ENCODE measurements at regions not wholly inside any gene's neighbourhood (a gene's known extent, or its start where the extent isn't known, plus 50 kb on each side); places are given as distances from the start of the nearest gene placed in this dataset.

DNA sequence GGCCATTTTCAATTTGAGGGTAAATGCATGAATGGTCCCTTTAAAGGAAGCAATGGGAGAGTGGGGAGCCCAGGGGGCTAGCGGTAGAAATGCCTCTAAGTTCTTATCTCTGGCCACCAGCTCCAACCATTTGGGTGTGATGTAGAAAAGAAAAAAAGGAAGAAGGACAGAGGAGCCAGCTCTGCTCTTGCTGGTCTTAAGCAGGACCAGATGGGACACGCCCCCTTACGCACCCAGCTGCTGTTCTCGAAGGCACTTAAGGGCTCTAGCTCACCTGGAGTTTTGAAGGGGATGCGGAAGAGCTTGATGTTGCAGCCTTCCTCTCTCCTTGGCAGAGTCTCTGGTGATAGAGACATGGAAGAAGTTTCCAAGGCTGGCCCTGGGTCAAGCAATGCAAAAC is 59.5 kb upstream of the RNF144B start:
- no peaks in the 10 kb centered on the region for H3K9me3 ChIP-seq (ENCODE audit: control insufficient read depth, insufficient read depth, low read length)
- H3F3A ChIP-seq (ENCODE audit: control insufficient read depth, insufficient read depth), result peaks cover 37% of the 10 kb centered on the region
- TF ChIP-seq, protein P1, sequence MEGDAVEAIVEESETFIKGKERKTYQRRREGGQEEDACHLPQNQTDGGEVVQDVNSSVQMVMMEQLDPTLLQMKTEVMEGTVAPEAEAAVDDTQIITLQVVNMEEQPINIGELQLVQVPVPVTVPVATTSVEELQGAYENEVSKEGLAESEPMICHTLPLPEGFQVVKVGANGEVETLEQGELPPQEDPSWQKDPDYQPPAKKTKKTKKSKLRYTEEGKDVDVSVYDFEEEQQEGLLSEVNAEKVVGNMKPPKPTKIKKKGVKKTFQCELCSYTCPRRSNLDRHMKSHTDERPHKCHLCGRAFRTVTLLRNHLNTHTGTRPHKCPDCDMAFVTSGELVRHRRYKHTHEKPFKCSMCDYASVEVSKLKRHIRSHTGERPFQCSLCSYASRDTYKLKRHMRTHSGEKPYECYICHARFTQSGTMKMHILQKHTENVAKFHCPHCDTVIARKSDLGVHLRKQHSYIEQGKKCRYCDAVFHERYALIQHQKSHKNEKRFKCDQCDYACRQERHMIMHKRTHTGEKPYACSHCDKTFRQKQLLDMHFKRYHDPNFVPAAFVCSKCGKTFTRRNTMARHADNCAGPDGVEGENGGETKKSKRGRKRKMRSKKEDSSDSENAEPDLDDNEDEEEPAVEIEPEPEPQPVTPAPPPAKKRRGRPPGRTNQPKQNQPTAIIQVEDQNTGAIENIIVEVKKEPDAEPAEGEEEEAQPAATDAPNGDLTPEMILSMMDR (IDR thresholded peaks at IDR 0.05; ENCODE audit: low read depth, low read length, poor library complexity, severe bottlenecking), result no peak
- TF ChIP-seq EZH2phosphoT487 (IDR thresholded peaks at IDR 0.05; ENCODE audit: borderline replicate concordance, low read length), result no peak
- H3K4me2 ChIP-seq (ENCODE audit: low read length), result peak overlapping the region; percentile 94
- H3K4me1 ChIP-seq (ENCODE audit: control insufficient read depth, low read length), result peaks cover 97% of the 10 kb centered on the region
- no peaks in the 10 kb centered on the region for H3K9me2 ChIP-seq (replicated peaks; ENCODE audit: control insufficient read depth, low read length)
- peak overlapping the region; percentile 98 for H3K27ac ChIP-seq (ENCODE audit: low read depth, low read length)
- H3K36me3 ChIP-seq (ENCODE audit: control insufficient read depth, low read length), result no peaks in the 10 kb centered on the region
- peak overlapping the region; percentile 55 for H3K4me3 ChIP-seq (ENCODE audit: low read length)
- peaks cover 21% of the 10 kb centered on the region for H3K79me2 ChIP-seq (ENCODE audit: control insufficient read depth, low read length)
- no peaks in the 10 kb centered on the region for H3K27me3 ChIP-seq (ENCODE audit: control insufficient read depth, low read length)
- no peaks in the 10 kb centered on the region for H4K20me1 ChIP-seq (ENCODE audit: control insufficient read depth, insufficient read depth, low read depth, low read length)

DNA sequence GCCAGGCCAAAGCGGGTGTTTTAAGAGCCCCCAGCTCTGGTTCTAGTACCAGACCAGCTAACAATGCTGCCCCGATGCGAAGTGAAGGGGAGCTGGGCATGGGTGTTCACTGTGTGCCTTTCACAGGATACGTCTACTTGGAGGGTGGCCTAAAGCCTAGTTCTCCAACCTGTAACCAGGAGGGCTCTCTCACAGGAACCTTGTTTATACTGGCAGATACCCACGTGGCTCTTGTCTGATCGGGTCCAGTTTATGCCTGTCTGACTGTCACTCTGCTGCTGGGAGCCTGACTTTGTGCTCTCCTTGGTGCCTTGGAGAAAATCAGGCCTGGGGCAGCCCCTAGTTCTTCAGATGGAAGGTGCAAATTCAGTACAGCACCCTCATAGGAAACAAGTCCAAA is 60.2 kb upstream of the RNF144B start:
- TF ChIP-seq EZH2phosphoT487 (IDR thresholded peaks at IDR 0.05; ENCODE audit: borderline replicate concordance, low read length), result no peak
- TF ChIP-seq, protein P1 (IDR thresholded peaks at IDR 0.05; ENCODE audit: low read depth, low read length, poor library complexity, severe bottlenecking), result no peak
- peaks cover 98% of the 10 kb centered on the region for H3K4me1 ChIP-seq (ENCODE audit: control insufficient read depth, low read length)
- H4K20me1 ChIP-seq (ENCODE audit: control insufficient read depth, insufficient read depth, low read depth, low read length), result no peaks in the 10 kb centered on the region
- no peaks in the 10 kb centered on the region for H3K9me3 ChIP-seq (ENCODE audit: control insufficient read depth, insufficient read depth, low read length)
- no peaks in the 10 kb centered on the region for H3K9me2 ChIP-seq (replicated peaks; ENCODE audit: control insufficient read depth, low read length)
- no peaks in the 10 kb centered on the region for H3K27me3 ChIP-seq (ENCODE audit: control insufficient read depth, low read length)
- H3F3A ChIP-seq (ENCODE audit: control insufficient read depth, insufficient read depth), result peaks cover 35% of the 10 kb centered on the region
- peak overlapping the region; percentile 94 for H3K4me2 ChIP-seq (ENCODE audit: low read length)
- H3K79me2 ChIP-seq (ENCODE audit: control insufficient read depth, low read length), result peaks cover 21% of the 10 kb centered on the region
- H3K27ac ChIP-seq (ENCODE audit: low read depth, low read length), result peak overlapping the region; percentile 98
- no peaks in the 10 kb centered on the region for H3K36me3 ChIP-seq (ENCODE audit: control insufficient read depth, low read length)
- H3K4me3 ChIP-seq (ENCODE audit: low read length), result peak overlapping the region; percentile 55

DNA sequence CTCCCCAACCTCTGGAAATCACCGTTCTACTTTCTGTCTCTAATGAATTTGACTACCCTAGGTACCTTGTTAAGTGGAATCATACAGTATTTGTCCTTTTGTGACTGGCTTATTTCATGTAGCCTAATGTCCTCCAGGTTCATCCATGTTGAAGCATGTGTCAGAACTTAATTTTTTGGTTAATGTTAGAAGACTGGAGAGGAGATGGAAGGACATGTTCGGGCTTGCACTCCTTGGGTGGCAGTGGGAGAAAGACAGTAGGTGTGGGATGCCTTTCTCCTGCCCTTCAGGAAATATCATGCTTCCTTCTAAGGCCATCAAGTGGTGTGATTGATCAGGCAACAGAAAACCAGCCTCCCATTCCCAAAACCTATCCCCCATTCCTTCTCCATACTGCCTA is 61.1 kb upstream of the RNF144B start:
- TF ChIP-seq, protein P1 (IDR thresholded peaks at IDR 0.05; ENCODE audit: low read depth, low read length, poor library complexity, severe bottlenecking), result no peak
- no peak for TF ChIP-seq EZH2phosphoT487 (IDR thresholded peaks at IDR 0.05; ENCODE audit: borderline replicate concordance, low read length)
- H3K79me2 ChIP-seq (ENCODE audit: control insufficient read depth, low read length), result peaks cover 21% of the 10 kb centered on the region
- peaks cover 33% of the 10 kb centered on the region for H3F3A ChIP-seq (ENCODE audit: control insufficient read depth, insufficient read depth)

More for the DNA sequence above, 61.1 kb upstream of the RNF144B start:
- H3K27me3 ChIP-seq (ENCODE audit: control insufficient read depth, low read length), result no peaks in the 10 kb centered on the region
- H3K27ac ChIP-seq (ENCODE audit: low read depth, low read length), result peak overlapping the region; percentile 63
- no peaks in the 10 kb centered on the region for H3K36me3 ChIP-seq (ENCODE audit: control insufficient read depth, low read length)
- no peaks in the 10 kb centered on the region for H3K9me3 ChIP-seq (ENCODE audit: control insufficient read depth, insufficient read depth, low read length)
- peak overlapping the region; percentile 51 for H3K4me3 ChIP-seq (ENCODE audit: low read length)
- H3K4me2 ChIP-seq (ENCODE audit: low read length), result peak overlapping the region; percentile 75
- no peaks in the 10 kb centered on the region for H4K20me1 ChIP-seq (ENCODE audit: control insufficient read depth, insufficient read depth, low read depth, low read length)
- no peaks in the 10 kb centered on the region for H3K9me2 ChIP-seq (replicated peaks; ENCODE audit: control insufficient read depth, low read length)
- H3K4me1 ChIP-seq (ENCODE audit: control insufficient read depth, low read length), result peaks cover 89% of the 10 kb centered on the region
